ENCODE measurements at regions not wholly inside any gene's neighbourhood (a gene's known extent, or its start where the extent isn't known, plus 50 kb on each side); places are given as distances from the start of the nearest gene placed in this dataset.

- Histone ChIP-seq H3K9me2 (replicated peaks; ENCODE audit: insufficient read depth) (no peaks in the 10 kb centered on the region), H3K27ac (no peak overlapping the region), H3K4me2 (no peak overlapping the region), H3K4me1 (ENCODE audit: insufficient read depth) (no peaks in the 10 kb centered on the region), H4K20me1 (ENCODE audit: insufficient read depth, poor library complexity, severe bottlenecking) (no peaks in the 10 kb centered on the region), H3K79me2 (no peaks in the 10 kb centered on the region), H2AFZ (no peak overlapping the region), H3K27me3 (no peaks in the 10 kb centered on the region), H3K4me3 (no peak overlapping the region), H3K36me3 (replicated peaks; ENCODE audit: insufficient read depth, low read depth) (no peaks in the 10 kb centered on the region), H3K9me3 (ENCODE audit: low read depth) (no peaks in the 10 kb centered on the region)
- TF ChIP-seq EZH2phosphoT487 (IDR thresholded peaks at IDR 0.05; ENCODE audit: low read depth, severe bottlenecking, unreplicated experiment) (no peak), EZH2 (IDR thresholded peaks at IDR 0.05; ENCODE audit: borderline replicate concordance) (no peak), CTCF (IDR thresholded peaks at IDR 0.05; ENCODE audit: poor library complexity) (no peak)
- DNase-seq (ENCODE audit: low spot score): no peak
- 43% methylated on average over 2 of the region's 2 CpGs for WGBS (ENCODE audit: low lambda C conversion rate, missing lambda C conversion rate)
These were observed 79.8 kb downstream of the SEM1 start for GRCh38 chr7:96629884-96630283.

DNA sequence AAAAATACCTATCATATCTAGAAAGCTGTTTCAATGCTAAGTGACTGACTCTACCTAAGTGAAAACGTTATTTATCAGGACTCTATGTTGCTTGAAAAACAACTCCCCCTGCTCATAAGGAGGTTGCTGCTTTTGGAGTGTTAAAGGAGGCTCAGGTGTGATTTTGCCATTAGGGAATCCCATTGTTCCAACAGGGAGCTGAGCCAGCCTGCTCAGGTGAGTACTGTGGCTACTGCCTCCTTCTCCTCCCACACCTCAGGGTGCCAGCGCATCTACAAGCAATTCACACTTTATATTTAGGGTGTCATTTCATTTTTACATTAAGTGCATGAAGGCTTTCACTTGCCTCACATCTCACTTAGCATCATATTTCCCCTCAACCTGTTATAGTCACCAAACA, 84.7 kb downstream of the SEM1 start:
- H3K27me3 ChIP-seq: no peaks in the 10 kb centered on the region
- H3K4me1 ChIP-seq (ENCODE audit: insufficient read depth): no peaks in the 10 kb centered on the region
- no peaks in the 10 kb centered on the region for H3K36me3 ChIP-seq (replicated peaks; ENCODE audit: insufficient read depth, low read depth)
- no peaks in the 10 kb centered on the region for H4K20me1 ChIP-seq (ENCODE audit: insufficient read depth, poor library complexity, severe bottlenecking)
- H3K4me3 ChIP-seq: no peak overlapping the region
- DNase-seq (ENCODE audit: low spot score): no peak
- H2AFZ ChIP-seq: no peak overlapping the region
- no peak for TF ChIP-seq EZH2phosphoT487 (IDR thresholded peaks at IDR 0.05; ENCODE audit: low read depth, severe bottlenecking, unreplicated experiment)
- no peak for TF ChIP-seq EZH2 (IDR thresholded peaks at IDR 0.05; ENCODE audit: borderline replicate concordance)
- no peak for TF ChIP-seq CTCF (IDR thresholded peaks at IDR 0.05; ENCODE audit: poor library complexity)
- no peak overlapping the region for H3K27ac ChIP-seq
- WGBS (ENCODE audit: low lambda C conversion rate, missing lambda C conversion rate): 49% methylated on average over 2 of the region's 2 CpGs
- H3K9me2 ChIP-seq (replicated peaks; ENCODE audit: insufficient read depth): no peaks in the 10 kb centered on the region
- no peak overlapping the region for H3K4me2 ChIP-seq
- no peaks in the 10 kb centered on the region for H3K9me3 ChIP-seq (ENCODE audit: low read depth)
- H3K79me2 ChIP-seq: no peaks in the 10 kb centered on the region

GRCh38 chr7:96621932-96622331, 87.7 kb downstream of the SEM1 start:
- TF ChIP-seq EZH2phosphoT487 (IDR thresholded peaks at IDR 0.05; ENCODE audit: low read depth, severe bottlenecking, unreplicated experiment) (peak; percentile 49), EZH2 (IDR thresholded peaks at IDR 0.05; ENCODE audit: borderline replicate concordance) (no peak)
- Histone ChIP-seq H3K36me3 (replicated peaks; ENCODE audit: insufficient read depth, low read depth) (no peaks in the 10 kb centered on the region), H2AFZ (no peak overlapping the region), H3K4me3 (no peak overlapping the region), H3K9me3 (ENCODE audit: low read depth) (no peaks in the 10 kb centered on the region), H4K20me1 (ENCODE audit: insufficient read depth, poor library complexity, severe bottlenecking) (no peaks in the 10 kb centered on the region), H3K4me2 (no peak overlapping the region), H3K9me2 (replicated peaks; ENCODE audit: insufficient read depth) (no peaks in the 10 kb centered on the region), H3K27ac (no peak overlapping the region), H3K4me1 (ENCODE audit: insufficient read depth) (no peaks in the 10 kb centered on the region), H3K79me2 (no peaks in the 10 kb centered on the region), H3K27me3 (no peaks in the 10 kb centered on the region)
- DNase-seq (ENCODE audit: low spot score): no peak

DNA sequence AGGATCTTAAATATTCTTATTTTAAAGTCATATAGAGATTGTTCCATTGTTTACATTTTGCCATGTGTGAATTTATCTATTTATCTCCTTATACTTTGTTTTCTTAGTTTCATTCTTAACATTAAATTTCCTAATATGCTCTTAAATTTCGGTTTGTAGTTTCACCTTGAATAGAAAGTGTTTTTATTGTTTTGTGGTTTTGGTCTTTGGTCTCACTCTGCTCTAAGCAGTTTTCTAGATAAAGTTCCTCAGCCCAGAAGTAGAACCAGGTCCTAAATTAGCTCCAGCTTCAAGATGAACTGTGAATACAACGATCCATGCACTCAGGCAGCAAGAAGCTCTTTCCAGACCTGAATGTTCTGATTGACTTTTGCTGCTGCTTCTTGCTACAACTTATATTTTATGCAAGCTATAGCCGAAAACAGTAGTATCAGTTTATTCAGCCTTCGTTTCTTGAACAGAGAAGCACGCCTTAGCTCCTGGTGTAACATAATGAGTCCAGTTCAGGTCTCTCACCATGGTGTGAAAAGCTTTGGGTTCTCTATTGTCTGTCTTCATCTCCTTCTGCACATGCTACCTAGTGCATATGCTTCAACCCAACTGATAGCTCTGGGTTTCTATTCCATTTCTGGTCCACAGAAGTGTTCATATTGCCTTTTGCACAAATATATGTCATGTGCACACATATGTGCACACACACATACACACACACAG, 95.3 kb downstream of the SEM1 start:
- Histone ChIP-seq H3K4me2 (no peak overlapping the region), H3K9me3 (ENCODE audit: low read depth) (no peaks in the 10 kb centered on the region), H3K79me2 (no peaks in the 10 kb centered on the region), H3K36me3 (replicated peaks; ENCODE audit: insufficient read depth, low read depth) (no peaks in the 10 kb centered on the region), H4K20me1 (ENCODE audit: insufficient read depth, poor library complexity, severe bottlenecking) (no peaks in the 10 kb centered on the region), H3K9me2 (replicated peaks; ENCODE audit: insufficient read depth) (no peaks in the 10 kb centered on the region), H3K4me1 (ENCODE audit: insufficient read depth) (no peaks in the 10 kb centered on the region), H3K27ac (no peak overlapping the region), H3K4me3 (no peak overlapping the region), H3K27me3 (no peaks in the 10 kb centered on the region), H2AFZ (no peak overlapping the region)
- TF ChIP-seq CTCF (IDR thresholded peaks at IDR 0.05; ENCODE audit: poor library complexity): no peak
- TF ChIP-seq EZH2 (IDR thresholded peaks at IDR 0.05; ENCODE audit: borderline replicate concordance): no peak
- TF ChIP-seq EZH2phosphoT487 (IDR thresholded peaks at IDR 0.05; ENCODE audit: low read depth, severe bottlenecking, unreplicated experiment): no peak
- no peak for DNase-seq (ENCODE audit: low spot score)
- WGBS (ENCODE audit: low lambda C conversion rate, missing lambda C conversion rate): 93% methylated on average over 5 of the region's 5 CpGs
